HepG2 (cell line): ENCODE measurements at regions not wholly inside any gene's neighbourhood (a gene's known extent, or its start where the extent isn't known, plus 50 kb on each side); places are given as distances from the start of the nearest gene placed in this dataset.

Experiments
- ATAC-seq: fragments of 200-7000 bp; cut with Tn5 transposase; 3 replicates; pipeline ENCODE4 v1.9.1; 2020; ENCODE audit warnings: mild to moderate bottlenecking, moderate library complexity
- BruUV-seq: library from RNA; stranded (reverse); fragments of 400-500 nt; replicated peaks from 2 replicates; lab custom pipeline; 2021; lab: Mats Ljungman, UMichigan
- CTCF ChIA-PET: fragments of 300-600 bp; formaldehyde crosslinking; extraction: SDS; loops from one replicate; lab custom pipeline; 2021; ENCODE audit warnings: low total read pairs, inconsistent platforms, low intra/inter-chr PET ratio; lab: Yijun Ruan, JAX
- POLR2A ChIA-PET: fragments of 350-600 bp; sonication (Branson Sonifier 250); formaldehyde crosslinking; loops from one replicate; lab custom pipeline; 2020; ENCODE audit warnings: antibody characterized with exemption, inconsistent platforms; lab: Yijun Ruan, JAX
- DNase-seq: peaks from one replicate; pipeline ENCODE4 v3.0.0-alpha.2; 2015; ENCODE audit warnings: low spot score
- FAIRE-seq: peaks from 3 replicates; lab custom pipeline; 2011; peaks lifted over from hg19 to GRCh38; lab: Jason Lieb, UNC
- H2AFZ ChIP-seq: one replicate; pipeline ENCODE4 v1.6.1; 2011; ENCODE audit warnings: low read length, inconsistent platforms
- H3K27ac ChIP-seq: fragments of 300-600 bp; 3 replicates; pipeline ENCODE4 v1.8.0; 2011; ENCODE audit warnings: mixed run types, mild to moderate bottlenecking, mixed read lengths, low read length, inconsistent platforms; ENCODE audit not compliant: insufficient read depth; ENCODE audit errors: extremely low read length
- H3K27me3 ChIP-seq, 2 experiments: fragments of 200-600 bp in 1 of 2; 2 replicates in 1 of 2; 3 replicates in 1 of 2; pipeline versions ENCODE4 v1.6.0 to v1.8.0; 2011; ENCODE audit warnings: low read length in 2 of 2, mild to moderate bottlenecking in 2 of 2, moderate library complexity in 2 of 2, inconsistent platforms in 1 of 2; ENCODE audit not compliant: insufficient read depth in 2 of 2, control insufficient read depth in 1 of 2
- H3K36me3 ChIP-seq, 2 experiments: fragments of 200-600 bp in 1 of 2; replicated peaks in 1 of 2; 2 replicates in 1 of 2; 3 replicates in 1 of 2; pipeline versions ENCODE4 v1.5.1 to v1.8.0; 2011; ENCODE audit warnings: low read length in 2 of 2, inconsistent platforms in 1 of 2; ENCODE audit not compliant: insufficient read depth in 2 of 2, control insufficient read depth in 1 of 2
- H3K4me1 ChIP-seq: 2 replicates; pipeline ENCODE4 v1.5.1; 2012; ENCODE audit warnings: low read length, inconsistent platforms; ENCODE audit not compliant: insufficient read depth
- H3K4me2 ChIP-seq: 2 replicates; pipeline ENCODE4 v1.6.0; 2011; ENCODE audit warnings: low read depth, low read length, inconsistent platforms
- H3K4me3 ChIP-seq, 3 experiments: fragments of 200-600 bp in 1 of 3; sonication (generic), shearing (Covaris generic) in 1 of 3; replicated peaks in 1 of 3; 2 replicates each; pipeline ENCODE4 v1.5.1; 2011 to 2016; ENCODE audit warnings: low read length in 3 of 3, inconsistent platforms in 2 of 3, low read depth in 2 of 3, mild to moderate bottlenecking in 2 of 3, control low read depth in 1 of 3, mixed read lengths in 1 of 3; ENCODE audit not compliant: insufficient read depth in 1 of 3
- H3K79me2 ChIP-seq: one replicate; pipeline ENCODE4 v1.6.1; 2011; ENCODE audit warnings: low read length, inconsistent platforms; ENCODE audit not compliant: insufficient read depth
- H3K9ac ChIP-seq: 2 replicates; pipeline ENCODE4 v1.6.0; 2011; ENCODE audit warnings: mild to moderate bottlenecking, low read depth, low read length, inconsistent platforms; ENCODE audit not compliant: insufficient read depth
- H3K9me3 ChIP-seq: 2 replicates; pipeline ENCODE4 v1.5.1; 2012; ENCODE audit warnings: mild to moderate bottlenecking, low read length
- H4K20me1 ChIP-seq: 2 replicates; pipeline ENCODE4 v1.6.0; 2011; ENCODE audit warnings: inconsistent platforms, mild to moderate bottlenecking, low read length, moderate library complexity; ENCODE audit not compliant: insufficient read depth
- GTF3A ChIP-seq: sonication (generic); formaldehyde crosslinking; conservative IDR thresholded peaks from 2 replicates; pipeline ENCODE4 v1.4.0; 2020; ENCODE audit warnings: mild to moderate bottlenecking, missing genetic modification reagents
- SOX6 ChIP-seq, 2 experiments: fragments of 450-650 bp in 1 of 2; sonication (generic) in 1 of 2; formaldehyde crosslinking in 1 of 2; IDR thresholded peaks; 2 replicates each; pipeline versions ENCODE4 v1.4.0 to v1.6.1; 2017 to 2020; ENCODE audit warnings: antibody characterized with exemption in 1 of 2, mild to moderate bottlenecking in 1 of 2, missing genetic modification reagents in 1 of 2
- ZFP62 ChIP-seq: sonication (generic); formaldehyde crosslinking; IDR thresholded peaks from 2 replicates; pipeline ENCODE4 v1.4.0; 2020; ENCODE audit warnings: missing genetic modification reagents
- ZNF33A ChIP-seq: sonication (generic); formaldehyde crosslinking; IDR thresholded peaks from 2 replicates; pipeline ENCODE4 v1.5.1; 2020; ENCODE audit warnings: missing genetic modification reagents, mild to moderate bottlenecking, moderate library complexity, borderline replicate concordance
- WGBS: methylation state at CpG from one replicate; pipeline ENCODE4 v1.1.6; 2017; ENCODE audit warnings: low lambda C conversion rate; 5-methylcytosine and 5-hydroxymethylcytosine counted together
- in situ Hi-C: cut with HindIII; loops from 2 replicates; pipeline ENCODE4 v1.10.0; 2017; ENCODE audit warnings: low pct_unique_long_range_greater_than_20kb; ENCODE audit not compliant: extremely low pct_ligation_motif_present
- intact Hi-C: fragments of 100-400 bp; cut with micrococcal nuclease; formaldehyde crosslinking; loops from one replicate; pipeline ENCODE4 v1.10.0; 2022; ENCODE audit not compliant: unreplicated experiment
- TF ChIP-seq, protein P1 (sequence below): sonication (generic); formaldehyde crosslinking; IDR thresholded peaks from 2 replicates; pipeline ENCODE4 v1.4.0; 2020; ENCODE audit warnings: missing genetic modification reagents, borderline replicate concordance
- TF ChIP-seq, protein P2 (sequence below): sonication (generic); formaldehyde crosslinking; IDR thresholded peaks from 2 replicates; pipeline ENCODE4 v1.4.0; 2020; ENCODE audit warnings: missing genetic modification reagents, borderline replicate concordance
- TF ChIP-seq, protein P3 (sequence below): fragments of 450-650 bp; IDR thresholded peaks from 2 replicates; pipeline ENCODE4 v1.6.1; 2016
- TF ChIP-seq, protein P4 (sequence below): sonication (generic); formaldehyde crosslinking; IDR thresholded peaks from 2 replicates; pipeline ENCODE4 v1.4.0; 2020; ENCODE audit warnings: missing genetic modification reagents, borderline replicate concordance

DNA sequence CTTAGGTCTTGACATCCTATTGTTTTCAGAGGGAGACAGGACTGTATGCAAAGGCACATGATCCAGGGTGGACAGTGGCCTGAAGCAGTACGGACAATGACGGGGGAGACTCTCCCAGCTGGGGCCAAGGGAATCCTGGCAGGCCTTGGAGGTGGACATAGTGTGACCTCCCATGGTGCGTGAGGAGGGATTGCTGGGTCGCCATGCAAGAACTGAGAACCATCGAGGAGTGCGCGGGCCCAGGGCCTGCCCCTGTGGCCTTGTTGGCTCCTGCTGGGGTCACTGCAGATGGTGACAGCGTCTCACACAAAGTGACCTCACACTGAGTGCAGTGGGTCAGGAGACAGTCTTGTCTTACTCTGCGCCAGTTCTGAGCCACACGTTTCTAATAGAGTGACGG is 192.4 kb downstream of the GADD45G start (continued):
- TF ChIP-seq, protein P1, sequence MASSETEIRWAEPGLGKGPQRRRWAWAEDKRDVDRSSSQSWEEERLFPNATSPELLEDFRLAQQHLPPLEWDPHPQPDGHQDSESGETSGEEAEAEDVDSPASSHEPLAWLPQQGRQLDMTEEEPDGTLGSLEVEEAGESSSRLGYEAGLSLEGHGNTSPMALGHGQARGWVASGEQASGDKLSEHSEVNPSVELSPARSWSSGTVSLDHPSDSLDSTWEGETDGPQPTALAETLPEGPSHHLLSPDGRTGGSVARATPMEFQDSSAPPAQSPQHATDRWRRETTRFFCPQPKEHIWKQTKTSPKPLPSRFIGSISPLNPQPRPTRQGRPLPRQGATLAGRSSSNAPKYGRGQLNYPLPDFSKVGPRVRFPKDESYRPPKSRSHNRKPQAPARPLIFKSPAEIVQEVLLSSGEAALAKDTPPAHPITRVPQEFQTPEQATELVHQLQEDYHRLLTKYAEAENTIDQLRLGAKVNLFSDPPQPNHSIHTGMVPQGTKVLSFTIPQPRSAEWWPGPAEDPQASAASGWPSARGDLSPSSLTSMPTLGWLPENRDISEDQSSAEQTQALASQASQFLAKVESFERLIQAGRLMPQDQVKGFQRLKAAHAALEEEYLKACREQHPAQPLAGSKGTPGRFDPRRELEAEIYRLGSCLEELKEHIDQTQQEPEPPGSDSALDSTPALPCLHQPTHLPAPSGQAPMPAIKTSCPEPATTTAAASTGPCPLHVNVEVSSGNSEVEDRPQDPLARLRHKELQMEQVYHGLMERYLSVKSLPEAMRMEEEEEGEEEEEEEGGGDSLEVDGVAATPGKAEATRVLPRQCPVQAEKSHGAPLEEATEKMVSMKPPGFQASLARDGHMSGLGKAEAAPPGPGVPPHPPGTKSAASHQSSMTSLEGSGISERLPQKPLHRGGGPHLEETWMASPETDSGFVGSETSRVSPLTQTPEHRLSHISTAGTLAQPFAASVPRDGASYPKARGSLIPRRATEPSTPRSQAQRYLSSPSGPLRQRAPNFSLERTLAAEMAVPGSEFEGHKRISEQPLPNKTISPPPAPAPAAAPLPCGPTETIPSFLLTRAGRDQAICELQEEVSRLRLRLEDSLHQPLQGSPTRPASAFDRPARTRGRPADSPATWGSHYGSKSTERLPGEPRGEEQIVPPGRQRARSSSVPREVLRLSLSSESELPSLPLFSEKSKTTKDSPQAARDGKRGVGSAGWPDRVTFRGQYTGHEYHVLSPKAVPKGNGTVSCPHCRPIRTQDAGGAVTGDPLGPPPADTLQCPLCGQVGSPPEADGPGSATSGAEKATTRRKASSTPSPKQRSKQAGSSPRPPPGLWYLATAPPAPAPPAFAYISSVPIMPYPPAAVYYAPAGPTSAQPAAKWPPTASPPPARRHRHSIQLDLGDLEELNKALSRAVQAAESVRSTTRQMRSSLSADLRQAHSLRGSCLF (CRISPR knock-in tag): no peak
- TF ChIP-seq ZNF33A (CRISPR knock-in tag): no peak
- no peak for TF ChIP-seq ZFP62 (CRISPR knock-in tag)
- TF ChIP-seq, protein P2, sequence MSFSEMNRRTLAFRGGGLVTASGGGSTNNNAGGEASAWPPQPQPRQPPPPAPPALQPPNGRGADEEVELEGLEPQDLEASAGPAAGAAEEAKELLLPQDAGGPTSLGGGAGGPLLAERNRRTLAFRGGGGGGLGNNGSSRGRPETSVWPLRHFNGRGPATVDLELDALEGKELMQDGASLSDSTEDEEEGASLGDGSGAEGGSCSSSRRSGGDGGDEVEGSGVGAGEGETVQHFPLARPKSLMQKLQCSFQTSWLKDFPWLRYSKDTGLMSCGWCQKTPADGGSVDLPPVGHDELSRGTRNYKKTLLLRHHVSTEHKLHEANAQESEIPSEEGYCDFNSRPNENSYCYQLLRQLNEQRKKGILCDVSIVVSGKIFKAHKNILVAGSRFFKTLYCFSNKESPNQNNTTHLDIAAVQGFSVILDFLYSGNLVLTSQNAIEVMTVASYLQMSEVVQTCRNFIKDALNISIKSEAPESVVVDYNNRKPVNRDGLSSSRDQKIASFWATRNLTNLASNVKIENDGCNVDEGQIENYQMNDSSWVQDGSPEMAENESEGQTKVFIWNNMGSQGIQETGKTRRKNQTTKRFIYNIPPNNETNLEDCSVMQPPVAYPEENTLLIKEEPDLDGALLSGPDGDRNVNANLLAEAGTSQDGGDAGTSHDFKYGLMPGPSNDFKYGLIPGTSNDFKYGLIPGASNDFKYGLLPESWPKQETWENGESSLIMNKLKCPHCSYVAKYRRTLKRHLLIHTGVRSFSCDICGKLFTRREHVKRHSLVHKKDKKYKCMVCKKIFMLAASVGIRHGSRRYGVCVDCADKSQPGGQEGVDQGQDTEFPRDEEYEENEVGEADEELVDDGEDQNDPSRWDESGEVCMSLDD (CRISPR knock-in tag): no peak

DNA sequence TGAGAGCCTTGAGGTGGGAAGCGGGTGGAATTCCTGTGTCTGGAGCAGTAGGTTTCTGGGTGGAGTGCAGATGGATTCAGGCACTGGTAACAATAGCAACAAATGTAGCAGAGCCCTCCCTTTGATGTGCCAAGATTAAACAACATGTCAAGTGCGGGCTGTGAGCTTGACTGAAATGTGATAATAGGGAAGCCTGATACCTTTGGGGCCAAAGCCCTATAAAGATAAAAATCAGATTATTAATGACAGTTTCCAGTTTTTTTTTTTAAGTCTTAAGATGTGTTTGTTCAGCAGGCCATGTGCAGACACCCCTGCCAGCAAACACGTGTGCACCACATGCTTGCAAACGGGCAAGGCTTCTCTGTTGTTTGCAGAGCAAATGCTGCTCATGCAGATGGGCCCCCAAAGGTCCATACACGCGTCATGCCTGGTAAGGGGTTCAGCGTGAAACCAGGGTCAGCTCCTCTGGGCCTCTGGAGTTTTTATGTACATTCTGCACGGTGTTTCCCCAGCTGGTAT is 193.2 kb downstream of the GADD45G start:
- H4K20me1 ChIP-seq: no peaks in the 10 kb centered on the region
- no peak for ATAC-seq
- TF ChIP-seq, protein P3, sequence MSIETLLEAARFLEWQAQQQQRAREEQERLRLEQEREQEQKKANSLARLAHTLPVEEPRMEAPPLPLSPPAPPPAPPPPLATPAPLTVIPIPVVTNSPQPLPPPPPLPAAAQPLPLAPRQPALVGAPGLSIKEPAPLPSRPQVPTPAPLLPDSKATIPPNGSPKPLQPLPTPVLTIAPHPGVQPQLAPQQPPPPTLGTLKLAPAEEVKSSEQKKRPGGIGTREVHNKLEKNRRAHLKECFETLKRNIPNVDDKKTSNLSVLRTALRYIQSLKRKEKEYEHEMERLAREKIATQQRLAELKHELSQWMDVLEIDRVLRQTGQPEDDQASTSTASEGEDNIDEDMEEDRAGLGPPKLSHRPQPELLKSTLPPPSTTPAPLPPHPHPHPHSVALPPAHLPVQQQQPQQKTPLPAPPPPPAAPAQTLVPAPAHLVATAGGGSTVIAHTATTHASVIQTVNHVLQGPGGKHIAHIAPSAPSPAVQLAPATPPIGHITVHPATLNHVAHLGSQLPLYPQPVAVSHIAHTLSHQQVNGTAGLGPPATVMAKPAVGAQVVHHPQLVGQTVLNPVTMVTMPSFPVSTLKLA: peak; percentile 80
- TF ChIP-seq, protein P4, sequence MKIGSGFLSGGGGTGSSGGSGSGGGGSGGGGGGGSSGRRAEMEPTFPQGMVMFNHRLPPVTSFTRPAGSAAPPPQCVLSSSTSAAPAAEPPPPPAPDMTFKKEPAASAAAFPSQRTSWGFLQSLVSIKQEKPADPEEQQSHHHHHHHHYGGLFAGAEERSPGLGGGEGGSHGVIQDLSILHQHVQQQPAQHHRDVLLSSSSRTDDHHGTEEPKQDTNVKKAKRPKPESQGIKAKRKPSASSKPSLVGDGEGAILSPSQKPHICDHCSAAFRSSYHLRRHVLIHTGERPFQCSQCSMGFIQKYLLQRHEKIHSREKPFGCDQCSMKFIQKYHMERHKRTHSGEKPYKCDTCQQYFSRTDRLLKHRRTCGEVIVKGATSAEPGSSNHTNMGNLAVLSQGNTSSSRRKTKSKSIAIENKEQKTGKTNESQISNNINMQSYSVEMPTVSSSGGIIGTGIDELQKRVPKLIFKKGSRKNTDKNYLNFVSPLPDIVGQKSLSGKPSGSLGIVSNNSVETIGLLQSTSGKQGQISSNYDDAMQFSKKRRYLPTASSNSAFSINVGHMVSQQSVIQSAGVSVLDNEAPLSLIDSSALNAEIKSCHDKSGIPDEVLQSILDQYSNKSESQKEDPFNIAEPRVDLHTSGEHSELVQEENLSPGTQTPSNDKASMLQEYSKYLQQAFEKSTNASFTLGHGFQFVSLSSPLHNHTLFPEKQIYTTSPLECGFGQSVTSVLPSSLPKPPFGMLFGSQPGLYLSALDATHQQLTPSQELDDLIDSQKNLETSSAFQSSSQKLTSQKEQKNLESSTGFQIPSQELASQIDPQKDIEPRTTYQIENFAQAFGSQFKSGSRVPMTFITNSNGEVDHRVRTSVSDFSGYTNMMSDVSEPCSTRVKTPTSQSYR (CRISPR knock-in tag): no peak
- no peak for TF ChIP-seq SOX6 (IDR thresholded peaks at IDR 0.05)
- no peak for TF ChIP-seq SOX6 (CRISPR knock-in tag; IDR thresholded peaks at IDR 0.05)
- no peak for TF ChIP-seq GTF3A (CRISPR knock-in tag)
- in situ Hi-C loops: no loop called here
- ChIA-PET CTCF (no interaction called here), POLR2A (no interaction called here)
- H3K27me3 ChIP-seq: 0 out of 5 replicates have a peak, but pooled peaks cover 0 to 3% of the 10 kb centered on the region in 2 experiments
- no peaks in the 10 kb centered on the region for H3K36me3 ChIP-seq
- WGBS: 2% methylated on average over 8 of the region's 8 CpGs
- no peak for DNase-seq
- H3K4me1 ChIP-seq: no peaks in the 10 kb centered on the region
- intact Hi-C loops: no loop called here
- FAIRE-seq: no peak
- no peak overlapping the region for H3K27ac ChIP-seq
- BruUV-seq: no TSS peak
- no peak overlapping the region for H3K4me3 ChIP-seq
- H3K79me2 ChIP-seq: no peaks in the 10 kb centered on the region
- no peak overlapping the region for H2AFZ ChIP-seq
- H3K9me3 ChIP-seq: no peaks in the 10 kb centered on the region
- H3K4me2 ChIP-seq: no peak overlapping the region
- no peak overlapping the region for H3K9ac ChIP-seq
